ENCODE measurements at regions not wholly inside any gene's neighbourhood (a gene's known extent, or its start where the extent isn't known, plus 50 kb on each side); places are given as distances from the start of the nearest gene placed in this dataset.

- DNase-seq (ENCODE audit: low read depth, low spot score) (no peak), ATAC-seq (no peak)
- CTCF ChIA-PET, result no interaction called here
- no TSS peak for BruUV-seq (replicated peaks)
- no peak overlapping the region for H3K4me3 ChIP-seq (ENCODE audit: low read depth in 2 of 2, low read length in 2 of 2)
- in situ Hi-C loops (cut with HindIII; ENCODE audit: low pct_unique_long_range_greater_than_20kb, low sequenced_read_pairs) (no loop called here), intact Hi-C loops (cut with micrococcal nuclease; ENCODE audit: unreplicated experiment) (no loop called here)
- POLR2A ChIA-PET, result no interaction called here
- no peak overlapping the region for H3K27ac ChIP-seq (ENCODE audit: low read length)
- no peaks in the 10 kb centered on the region for H3K4me1 ChIP-seq (ENCODE audit: control insufficient read depth, insufficient read depth, low read length)
- no peaks in the 10 kb centered on the region; the same call in 1 of the 2 replicates for H3K36me3 ChIP-seq (ENCODE audit: control insufficient read depth, insufficient read depth, low read length)
- no peaks in the 10 kb centered on the region for H3K27me3 ChIP-seq (ENCODE audit: control insufficient read depth, insufficient read depth, low read length)
- no peaks in the 10 kb centered on the region for H3K9me3 ChIP-seq (ENCODE audit: control insufficient read depth, insufficient read depth, low read depth, low read length)
- TF ChIP-seq POLR2AphosphoS5 (IDR thresholded peaks at IDR 0.05; ENCODE audit: low read depth, low read length) (no peak), TCF7L2 (IDR thresholded peaks at IDR 0.05; ENCODE audit: low read depth, low read length) (no peak), SIN3A (IDR thresholded peaks at IDR 0.05; ENCODE audit: borderline replicate concordance, insufficient read depth, low read depth, low read length) (no peak), REST (IDR thresholded peaks at IDR 0.05; ENCODE audit: insufficient read depth in 1 of 2, low read depth in 2 of 2, low read length in 1 of 2) (no peak), CTCF (IDR thresholded peaks at IDR 0.05) (no peak)
Observed at GRCh38 chr4:20095805-20096541, 155.7 kb upstream of the SLIT2 start.

GRCh38 chr4:20091781-20092180, 159.9 kb upstream of the SLIT2 start:
- intact Hi-C loops (cut with micrococcal nuclease; ENCODE audit: unreplicated experiment), result no loop called here
- no peak for ATAC-seq
- Histone ChIP-seq H3K9me3 (ENCODE audit: control insufficient read depth, insufficient read depth, low read depth, low read length) (no peaks in the 10 kb centered on the region), H3K36me3 (ENCODE audit: control insufficient read depth, insufficient read depth, low read length) (no peaks in the 10 kb centered on the region), H3K27ac (ENCODE audit: low read length) (no peak overlapping the region), H3K27me3 (ENCODE audit: control insufficient read depth, insufficient read depth, low read length) (no peaks in the 10 kb centered on the region), H3K4me3 (ENCODE audit: low read depth in 2 of 2, low read length in 2 of 2) (no peak overlapping the region), H3K4me1 (ENCODE audit: control insufficient read depth, insufficient read depth, low read length) (no peaks in the 10 kb centered on the region)
- TF ChIP-seq REST (IDR thresholded peaks at IDR 0.05; ENCODE audit: insufficient read depth in 1 of 2, low read depth in 2 of 2, low read length in 1 of 2) (no peak), POLR2AphosphoS5 (IDR thresholded peaks at IDR 0.05; ENCODE audit: low read depth, low read length) (no peak), TCF7L2 (IDR thresholded peaks at IDR 0.05; ENCODE audit: low read depth, low read length) (no peak), SIN3A (IDR thresholded peaks at IDR 0.05; ENCODE audit: borderline replicate concordance, insufficient read depth, low read depth, low read length) (no peak), CTCF (IDR thresholded peaks at IDR 0.05) (no peak)
- POLR2A ChIA-PET, result no interaction called here
- CTCF ChIA-PET, result no interaction called here
- no peak for DNase-seq (ENCODE audit: low read depth, low spot score)
- in situ Hi-C loops (cut with HindIII; ENCODE audit: low pct_unique_long_range_greater_than_20kb, low sequenced_read_pairs), result no loop called here
- BruUV-seq (replicated peaks), result no TSS peak

Data from Panc1 (cell line).